Brain microvascular endothelial cell (primary cell): ENCODE measurements at regions not wholly inside any gene's neighbourhood (a gene's known extent, or its start where the extent isn't known, plus 50 kb on each side); places are given as distances from the start of the nearest gene placed in this dataset.

ENCODE experiments used
- DNase-seq: peaks from one replicate; pipeline ENCODE4 v3.0.0-alpha.2; 2020
- H3K27ac ChIP-seq: fragments of 250-450 bp; sonication (Bioruptor Pico); 2 replicates; pipeline ENCODE4 v1.5.1; 2020; ENCODE audit warnings: mild to moderate bottlenecking, moderate library complexity
- H3K27me3 ChIP-seq: fragments of 250-450 bp; sonication (Bioruptor Pico); replicated peaks from 2 replicates; pipeline ENCODE4 v1.5.1; 2020; ENCODE audit warnings: mild to moderate bottlenecking
- H3K36me3 ChIP-seq: fragments of 250-450 bp; sonication (Bioruptor Pico); replicated peaks from 2 replicates; pipeline ENCODE4 v1.5.1; 2020; ENCODE audit warnings: mild to moderate bottlenecking
- H3K4me3 ChIP-seq: 2 replicates; pipeline ENCODE4 v1.5.1; 2011; ENCODE audit warnings: low read depth, mild to moderate bottlenecking, control low read depth, low read length, moderate library complexity
- CTCF ChIP-seq: IDR thresholded peaks from 2 replicates; pipeline ENCODE4 v1.5.1; 2011; ENCODE audit warnings: low read depth, mild to moderate bottlenecking, moderate library complexity, low read length, control low read depth, inconsistent platforms; ENCODE audit errors: missing control alignments
- in situ Hi-C: cut with HindIII; loops from 2 replicates; pipeline ENCODE4 v1.10.0; 2017; ENCODE audit warnings: low sequenced_read_pairs, low pct_ligation_motif_present

GRCh38 chr11:8794677-8795103, 112.1 kb downstream of the RPL27A start:
- TF ChIP-seq CTCF: peak; percentile 43
- in situ Hi-C loops: no loop called here

DNA sequence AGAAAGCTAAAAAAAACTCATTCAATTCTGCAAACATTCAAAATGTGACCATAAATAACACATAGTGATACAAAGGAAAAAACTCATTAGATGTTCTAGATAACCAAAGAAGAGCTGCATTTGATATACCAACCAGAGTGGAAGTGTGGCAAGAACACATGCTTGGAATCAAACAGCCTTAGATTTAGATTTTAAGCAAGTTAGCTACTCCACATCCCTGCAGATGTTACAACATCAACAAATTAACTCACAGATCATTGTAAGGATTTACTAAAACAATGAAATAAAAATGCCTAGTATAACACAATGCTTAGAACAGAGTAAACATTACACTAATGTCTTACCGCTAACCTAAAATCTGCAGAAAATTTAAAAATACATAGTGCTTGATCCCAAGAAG, 114.0 kb upstream of the AKIP1 start:
- H3K27me3 ChIP-seq: no peaks in the 10 kb centered on the region
- DNase-seq: no peak
- H3K27ac ChIP-seq: no peak overlapping the region
- in situ Hi-C loops: no loop called here
- TF ChIP-seq CTCF: no peak
- H3K4me3 ChIP-seq: no peak overlapping the region
- H3K36me3 ChIP-seq: no peaks in the 10 kb centered on the region

More at GRCh38 chr11:8794677-8795103, 112.1 kb downstream of the RPL27A start:
- no peak for DNase-seq
- no peak overlapping the region for H3K4me3 ChIP-seq
- H3K27ac ChIP-seq: no peak overlapping the region
- H3K36me3 ChIP-seq: no peaks in the 10 kb centered on the region
- no peaks in the 10 kb centered on the region for H3K27me3 ChIP-seq

- no peak for TF ChIP-seq CTCF
- H3K36me3 ChIP-seq: no peaks in the 10 kb centered on the region
- in situ Hi-C loops: no loop called here
- no peak overlapping the region for H3K27ac ChIP-seq
- H3K4me3 ChIP-seq: no peak overlapping the region
- no peak for DNase-seq
- H3K27me3 ChIP-seq: no peaks in the 10 kb centered on the region
Observed at GRCh38 chr11:8799273-8799672, 111.7 kb upstream of the AKIP1 start.

- Histone ChIP-seq H3K4me3 (no peak overlapping the region), H3K36me3 (no peaks in the 10 kb centered on the region), H3K27me3 (no peaks in the 10 kb centered on the region), H3K27ac (no peak overlapping the region)
- no peak for DNase-seq
- no peak for TF ChIP-seq CTCF
- in situ Hi-C loops: no loop called here
Observed at GRCh38 chr11:8800520-8801110, 110.4 kb upstream of the AKIP1 start.

GRCh38 chr11:8801121-8801520, 109.9 kb upstream of the AKIP1 start:
- Histone ChIP-seq H3K27ac (no peak overlapping the region), H3K4me3 (no peak overlapping the region), H3K27me3 (no peaks in the 10 kb centered on the region), H3K36me3 (no peaks in the 10 kb centered on the region)
- in situ Hi-C loops: no loop called here
- DNase-seq: no peak
- no peak for TF ChIP-seq CTCF

- Histone ChIP-seq H3K27me3 (no peaks in the 10 kb centered on the region), H3K4me3 (no peak overlapping the region), H3K27ac (no peak overlapping the region), H3K36me3 (no peaks in the 10 kb centered on the region)
- no peak for TF ChIP-seq CTCF
- in situ Hi-C loops: no loop called here
- DNase-seq: no peak
Observed at GRCh38 chr11:8802251-8802650, 108.7 kb upstream of the AKIP1 start.
